OCI-LY1 (cell line): ENCODE measurements at regions not wholly inside any gene's neighbourhood (a gene's known extent, or its start where the extent isn't known, plus 50 kb on each side); places are given as distances from the start of the nearest gene placed in this dataset.

Source experiments
- H2AFZ ChIP-seq: fragments of 200-600 bp; sonication (generic), shearing (Covaris generic); 2 replicates; pipeline ENCODE4 v1.6.0; 2014; ENCODE audit warnings: antibody characterized with exemption, mild to moderate bottlenecking, low read length
- H3F3A ChIP-seq: fragments of 200-600 bp; sonication (generic), shearing (Covaris generic); 2 replicates; pipeline ENCODE4 v1.6.0; 2014; ENCODE audit warnings: mild to moderate bottlenecking, antibody characterized with exemption, low read length, moderate library complexity; ENCODE audit not compliant: insufficient read depth
- H3K27ac ChIP-seq: fragments of 200-600 bp; sonication (generic); 2 replicates; pipeline ENCODE4 v1.5.1; 2014; ENCODE audit warnings: low read length, mixed run types, mild to moderate bottlenecking, low read depth; ENCODE audit not compliant: poor library complexity, severe bottlenecking
- H3K27me3 ChIP-seq: fragments of 200-600 bp; sonication (generic); 2 replicates; pipeline ENCODE4 v1.6.0; 2014; ENCODE audit warnings: antibody characterized with exemption, mild to moderate bottlenecking, low read length, moderate library complexity; ENCODE audit not compliant: insufficient read depth
- H3K36me3 ChIP-seq: fragments of 200-600 bp; sonication (generic); 2 replicates; pipeline ENCODE4 v1.6.1; 2014; ENCODE audit warnings: mild to moderate bottlenecking, antibody characterized with exemption, low read length, moderate library complexity, mixed read lengths; ENCODE audit not compliant: insufficient read depth
- H3K4me1 ChIP-seq: fragments of 200-600 bp; sonication (generic); 2 replicates; pipeline ENCODE4 v1.5.1; 2014; ENCODE audit warnings: mild to moderate bottlenecking, low read length, moderate library complexity; ENCODE audit not compliant: insufficient read depth, severe bottlenecking
- H3K4me2 ChIP-seq: fragments of 200-600 bp; sonication (generic), shearing (Covaris generic); 2 replicates; pipeline ENCODE4 v1.6.1; 2014; ENCODE audit warnings: low read length
- H3K4me3 ChIP-seq: fragments of 200-600 bp; sonication (generic); 2 replicates; pipeline ENCODE4 v1.5.1; 2014; ENCODE audit warnings: low read length, low read depth, mild to moderate bottlenecking, mixed read lengths; ENCODE audit not compliant: poor library complexity, severe bottlenecking
- H3K79me2 ChIP-seq: fragments of 200-600 bp; shearing (Covaris generic); 2 replicates; pipeline ENCODE4 v1.6.1; 2016; ENCODE audit warnings: mixed run types, low read length, mixed read lengths; ENCODE audit not compliant: insufficient read depth
- H3K9ac ChIP-seq: fragments of 200-600 bp; sonication (generic), shearing (Covaris generic); 2 replicates; pipeline ENCODE4 v1.6.1; 2014; ENCODE audit warnings: mild to moderate bottlenecking, low read length, mixed read lengths
- H3K9me2 ChIP-seq: fragments of 200-600 bp; sonication (generic), shearing (Covaris generic); 2 replicates; pipeline ENCODE4 v1.6.1; 2014; ENCODE audit warnings: low read depth, mild to moderate bottlenecking, low read length, mixed read lengths
- H3K9me3 ChIP-seq: fragments of 200-600 bp; shearing (Covaris generic); 2 replicates; pipeline ENCODE4 v1.6.1; 2014; ENCODE audit warnings: low read length, mixed read lengths
- H4K20me1 ChIP-seq: fragments of 200-600 bp; sonication (generic), shearing (Covaris generic); 2 replicates; pipeline ENCODE4 v1.6.0; 2016; ENCODE audit warnings: mild to moderate bottlenecking, low read length; ENCODE audit not compliant: insufficient read depth
- EZH2 ChIP-seq: fragments of 200-600 bp; sonication (generic), shearing (Covaris generic); IDR thresholded peaks from 2 replicates; pipeline ENCODE4 v1.8.0; 2017; ENCODE audit warnings: borderline replicate concordance, mixed run types, mild to moderate bottlenecking, antibody characterized with exemption, low read length, moderate library complexity, mixed read lengths
- TF ChIP-seq, protein P1 (sequence below): fragments of 200-600 bp; sonication (generic), shearing (Covaris generic); IDR thresholded peaks from 2 replicates; pipeline ENCODE4 v1.5.1; 2017; ENCODE audit warnings: mild to moderate bottlenecking, antibody characterized with exemption, low read length, moderate library complexity, mixed read lengths

DNA sequence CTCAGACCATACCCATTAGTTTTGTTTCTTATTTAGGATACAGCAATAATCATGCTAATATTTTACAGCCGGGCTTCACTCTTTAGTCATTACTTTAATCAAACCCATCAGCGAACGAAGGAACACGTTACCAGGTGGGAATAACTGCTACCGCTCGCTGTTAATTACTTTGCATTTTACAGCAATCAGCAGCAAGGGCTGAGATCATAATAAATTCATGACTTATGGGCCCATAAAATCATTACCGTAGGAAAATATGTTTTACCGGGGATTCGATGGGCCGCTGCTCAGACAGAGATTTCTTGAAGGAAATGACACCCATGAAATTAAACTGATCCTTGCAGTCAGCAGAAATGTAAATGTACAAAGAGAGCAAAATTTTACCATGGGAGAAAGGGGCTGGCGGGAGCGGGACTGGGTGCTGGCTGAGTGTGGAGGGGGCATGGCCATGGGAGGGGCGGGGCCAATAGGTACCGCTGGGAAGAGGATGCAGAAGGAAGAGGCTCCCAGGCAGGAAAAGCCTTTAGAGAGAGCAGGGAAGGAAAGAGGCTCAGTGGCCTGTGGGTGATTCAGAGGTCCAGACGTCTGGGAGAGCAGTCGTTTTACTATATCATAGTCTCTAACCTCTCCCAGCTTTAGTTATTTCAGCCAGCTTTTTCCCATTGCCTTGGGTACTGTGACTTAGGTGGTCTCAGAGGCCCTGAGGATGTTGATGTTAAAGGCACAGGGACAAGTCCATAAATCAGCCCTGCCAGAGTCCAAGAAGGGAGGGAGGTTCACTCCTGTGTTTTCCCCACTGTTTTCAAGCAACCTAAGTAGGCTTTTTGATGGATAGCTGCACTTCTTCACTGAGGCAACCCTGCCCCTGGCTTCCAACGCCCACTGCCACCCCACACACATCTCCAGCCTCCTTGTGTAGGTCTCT is 258.9 kb downstream of the SEC16B start:
- Histone ChIP-seq H3K4me1 (no peaks in the 10 kb centered on the region), H3K9me3 (no peaks in the 10 kb centered on the region), H2AFZ (no peak overlapping the region), H3F3A (no peaks in the 10 kb centered on the region), H3K9ac (no peak overlapping the region), H3K79me2 (no peaks in the 10 kb centered on the region), H3K9me2 (no peaks in the 10 kb centered on the region), H4K20me1 (no peaks in the 10 kb centered on the region), H3K4me2 (no peak overlapping the region), H3K27ac (no peak overlapping the region), H3K27me3 (no peaks in the 10 kb centered on the region), H3K4me3 (no peak overlapping the region), H3K36me3 (no peaks in the 10 kb centered on the region)
- TF ChIP-seq, protein P1, sequence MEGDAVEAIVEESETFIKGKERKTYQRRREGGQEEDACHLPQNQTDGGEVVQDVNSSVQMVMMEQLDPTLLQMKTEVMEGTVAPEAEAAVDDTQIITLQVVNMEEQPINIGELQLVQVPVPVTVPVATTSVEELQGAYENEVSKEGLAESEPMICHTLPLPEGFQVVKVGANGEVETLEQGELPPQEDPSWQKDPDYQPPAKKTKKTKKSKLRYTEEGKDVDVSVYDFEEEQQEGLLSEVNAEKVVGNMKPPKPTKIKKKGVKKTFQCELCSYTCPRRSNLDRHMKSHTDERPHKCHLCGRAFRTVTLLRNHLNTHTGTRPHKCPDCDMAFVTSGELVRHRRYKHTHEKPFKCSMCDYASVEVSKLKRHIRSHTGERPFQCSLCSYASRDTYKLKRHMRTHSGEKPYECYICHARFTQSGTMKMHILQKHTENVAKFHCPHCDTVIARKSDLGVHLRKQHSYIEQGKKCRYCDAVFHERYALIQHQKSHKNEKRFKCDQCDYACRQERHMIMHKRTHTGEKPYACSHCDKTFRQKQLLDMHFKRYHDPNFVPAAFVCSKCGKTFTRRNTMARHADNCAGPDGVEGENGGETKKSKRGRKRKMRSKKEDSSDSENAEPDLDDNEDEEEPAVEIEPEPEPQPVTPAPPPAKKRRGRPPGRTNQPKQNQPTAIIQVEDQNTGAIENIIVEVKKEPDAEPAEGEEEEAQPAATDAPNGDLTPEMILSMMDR = no peak
- TF ChIP-seq EZH2 = no peak

DNA sequence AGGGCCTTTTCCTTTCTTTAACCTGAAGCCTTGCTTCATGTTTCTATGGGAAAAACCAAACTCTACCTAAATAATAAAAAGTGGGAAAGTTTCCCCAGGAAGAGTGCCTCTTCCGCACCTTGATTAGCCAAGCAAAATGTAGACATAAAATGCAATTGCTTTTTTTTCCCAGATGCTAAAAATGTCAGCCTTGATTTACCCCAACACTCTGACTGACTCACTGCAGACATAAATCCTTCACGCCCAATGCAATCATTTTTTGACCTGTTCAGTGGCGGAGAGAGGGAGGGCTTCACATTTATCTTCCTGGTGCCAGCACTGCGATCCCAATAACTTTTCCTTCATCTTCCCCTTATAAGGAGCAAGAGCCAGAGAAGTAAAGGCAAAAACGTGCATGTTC is 261.5 kb downstream of the SEC16B start:
- H3K27ac ChIP-seq = no peak overlapping the region
- no peaks in the 10 kb centered on the region for H4K20me1 ChIP-seq
- H3K4me2 ChIP-seq = no peak overlapping the region
- H2AFZ ChIP-seq = no peak overlapping the region
- no peaks in the 10 kb centered on the region for H3K79me2 ChIP-seq
- no peak overlapping the region for H3K9ac ChIP-seq
- TF ChIP-seq, protein P1 = no peak
- H3K9me2 ChIP-seq = no peaks in the 10 kb centered on the region
- no peak overlapping the region for H3K4me3 ChIP-seq
- H3K4me1 ChIP-seq = no peaks in the 10 kb centered on the region
- no peaks in the 10 kb centered on the region for H3K9me3 ChIP-seq
- no peaks in the 10 kb centered on the region for H3F3A ChIP-seq
- no peaks in the 10 kb centered on the region for H3K36me3 ChIP-seq
- H3K27me3 ChIP-seq = no peaks in the 10 kb centered on the region

DNA sequence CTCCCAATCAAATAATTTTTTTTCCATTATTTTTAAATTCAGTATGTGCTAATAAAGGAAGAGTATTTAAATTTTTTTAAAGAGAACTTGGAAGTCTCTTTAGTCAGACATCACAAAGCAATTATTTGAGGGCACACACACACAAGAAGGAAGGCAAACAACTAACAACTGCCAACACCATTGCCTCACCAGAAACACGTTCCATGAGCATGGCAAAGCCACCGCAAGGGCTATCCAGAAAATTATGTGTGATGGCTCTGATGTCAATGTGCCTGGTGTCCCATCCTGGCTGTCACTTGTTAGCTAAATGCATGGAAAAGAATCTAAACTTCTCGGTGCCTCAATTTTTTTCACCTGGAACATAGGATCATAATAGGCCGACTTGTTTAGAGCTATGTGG is 262.9 kb downstream of the SEC16B start:
- Histone ChIP-seq H3K9me2 (no peaks in the 10 kb centered on the region), H3K36me3 (no peaks in the 10 kb centered on the region), H3K27ac (no peak overlapping the region), H2AFZ (no peak overlapping the region), H3K9me3 (no peaks in the 10 kb centered on the region), H4K20me1 (no peaks in the 10 kb centered on the region), H3K4me3 (no peak overlapping the region), H3F3A (no peaks in the 10 kb centered on the region), H3K4me2 (no peak overlapping the region), H3K27me3 (no peaks in the 10 kb centered on the region), H3K79me2 (no peaks in the 10 kb centered on the region), H3K4me1 (no peaks in the 10 kb centered on the region), H3K9ac (no peak overlapping the region)
- TF ChIP-seq, protein P1 = no peak
- TF ChIP-seq EZH2 = no peak
